GM19397 (cell line): ENCODE measurements at regions not wholly inside any gene's neighbourhood (a gene's known extent, or its start where the extent isn't known, plus 50 kb on each side); places are given as distances from the start of the nearest gene placed in this dataset.
"Not testable (repeated sequence)": the region's sequence is repeated elsewhere in the genome, so short reads cannot be mapped to it uniquely, and the experiment has no call there.

Experiments used
- ATAC-seq: cut with Tn5 transposase; IDR thresholded peaks from one replicate; pipeline ENCODE4 v1.9.1; 2021; ENCODE audit warnings: mild to moderate bottlenecking, moderate library complexity; ENCODE audit not compliant: unreplicated experiment

DNA sequence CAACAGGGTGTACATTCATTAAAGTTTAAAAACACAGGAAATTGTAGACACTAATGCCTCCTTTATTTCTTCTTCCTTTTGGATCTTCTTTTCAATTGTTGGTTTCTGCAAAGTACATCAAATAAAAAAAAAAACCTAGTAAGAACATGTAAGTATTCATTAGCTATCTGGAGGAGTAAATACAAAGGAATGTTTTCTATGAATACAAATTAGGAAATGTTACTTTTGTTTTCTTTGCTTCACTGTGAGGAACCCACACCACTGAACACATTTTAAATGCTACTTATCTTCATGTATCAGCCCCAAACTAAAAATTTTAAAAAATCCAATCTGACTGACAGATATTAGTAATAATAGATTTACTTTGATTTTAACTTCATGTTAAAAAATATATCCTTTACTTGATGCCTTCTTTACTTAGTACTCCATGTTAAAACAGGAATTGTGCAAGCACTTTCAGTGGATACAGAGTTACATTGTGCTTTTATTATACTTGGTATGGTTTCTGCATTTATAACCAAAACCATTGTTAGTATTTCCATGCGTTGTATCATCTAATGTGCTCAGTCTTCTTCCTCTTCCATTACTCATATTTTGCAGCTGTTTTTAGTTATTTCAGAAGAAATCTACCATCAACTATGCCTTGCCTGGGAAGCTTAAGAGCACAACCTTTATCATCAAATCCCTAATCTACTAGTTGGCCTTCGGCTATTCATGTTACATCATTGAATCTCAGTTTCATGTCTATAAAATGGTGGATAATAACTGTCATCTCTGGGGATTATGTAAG lies 236.9 kb upstream of the DPYD start:
- no peak for ATAC-seq

DNA sequence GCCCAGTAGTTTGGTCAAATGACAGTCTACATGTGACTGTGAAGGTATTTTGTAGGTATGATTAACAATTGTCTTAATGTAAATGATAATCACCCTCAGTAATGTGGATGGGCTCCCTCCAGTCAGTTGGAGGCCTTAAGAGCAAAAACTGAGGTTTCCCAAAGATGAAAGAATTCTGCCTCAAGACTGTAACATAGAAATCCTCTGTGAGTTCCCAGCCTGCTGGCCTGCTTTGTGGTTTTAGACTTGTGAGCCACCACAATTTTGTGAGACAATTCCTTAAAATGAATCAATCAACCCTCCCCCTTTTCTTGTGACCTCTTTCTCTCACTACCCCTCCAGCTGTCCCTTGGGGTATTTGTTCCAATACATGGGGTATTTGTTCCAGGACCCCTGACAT lies 226.4 kb upstream of the DPYD start:
- no peak for ATAC-seq

DNA sequence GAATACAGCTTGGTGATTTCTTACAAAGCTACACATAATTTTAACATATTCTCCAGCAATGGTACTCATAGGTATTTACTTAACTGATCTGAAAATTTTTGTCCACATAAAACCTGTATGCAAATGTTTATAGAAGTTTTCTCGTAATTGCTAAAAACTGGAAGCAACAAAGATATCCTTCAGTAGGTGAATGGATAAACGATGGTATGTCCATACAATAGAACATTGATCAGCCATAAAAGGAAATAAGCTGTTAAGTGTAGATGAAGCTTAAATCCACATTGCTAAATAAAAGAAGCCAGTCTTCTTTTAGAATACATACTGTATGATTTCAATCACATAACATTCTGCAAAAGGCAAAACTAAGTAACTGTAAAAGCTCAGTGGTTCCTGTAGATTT lies 224.8 kb upstream of the DPYD start:
- ATAC-seq, result no peak

DNA sequence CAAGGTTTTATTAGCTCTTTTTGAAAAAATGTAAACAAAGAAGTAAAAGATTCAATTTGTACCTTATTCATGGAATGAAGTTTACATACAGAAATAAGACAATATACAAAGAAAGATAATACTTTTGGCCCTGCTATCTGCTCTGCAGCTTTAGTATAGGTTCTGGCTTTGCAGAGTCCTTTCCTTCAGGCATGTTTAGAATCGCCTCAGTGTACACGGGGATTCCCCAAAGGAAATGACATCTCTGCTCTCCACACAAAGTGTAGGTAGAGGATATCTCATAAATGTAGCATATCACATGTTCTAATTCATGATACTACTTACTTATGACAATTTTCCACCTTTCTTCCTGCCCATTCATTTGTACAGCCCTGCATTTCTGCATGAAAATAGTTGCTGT lies 222.6 kb upstream of the DPYD start:
- no peak for ATAC-seq

DNA sequence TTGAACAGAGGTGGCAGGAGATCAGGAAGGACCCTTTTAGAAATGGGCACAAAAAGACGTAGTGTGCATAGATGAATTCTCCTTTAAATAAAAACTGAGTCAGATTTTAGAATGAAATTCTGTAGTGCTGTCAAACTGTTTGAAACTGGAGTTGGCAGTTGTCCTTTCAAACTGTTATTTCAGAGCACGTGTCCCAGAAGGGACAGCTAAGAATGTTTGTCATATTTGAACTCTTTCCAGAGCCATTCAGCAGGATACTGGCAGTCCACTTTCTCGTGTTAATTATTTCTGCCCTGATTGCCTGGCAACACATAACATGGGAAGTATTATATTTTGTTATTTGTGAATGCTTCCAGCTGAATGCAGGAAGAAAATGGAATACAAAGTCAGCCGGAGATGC lies 212.3 kb upstream of the DPYD start:
- no peak for ATAC-seq

DNA sequence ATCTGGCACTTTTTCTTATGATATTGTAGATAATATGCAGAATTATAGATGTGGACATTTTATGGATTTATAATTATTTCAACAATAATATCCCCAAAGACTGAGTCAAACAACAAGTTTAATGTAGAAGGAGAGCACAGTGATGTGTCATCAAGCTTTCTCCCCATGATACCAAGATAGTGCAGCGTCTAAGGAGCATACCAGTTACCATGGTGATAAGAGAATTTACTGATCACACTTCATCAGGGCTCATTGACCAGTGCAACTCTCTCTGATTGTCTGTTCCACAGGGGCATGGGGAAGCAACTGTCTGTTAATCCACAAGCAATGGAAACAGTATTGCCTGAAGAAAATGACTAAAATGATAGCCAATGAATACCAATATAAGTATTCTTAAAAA lies 209.6 kb upstream of the DPYD start:
- no peak for ATAC-seq

DNA sequence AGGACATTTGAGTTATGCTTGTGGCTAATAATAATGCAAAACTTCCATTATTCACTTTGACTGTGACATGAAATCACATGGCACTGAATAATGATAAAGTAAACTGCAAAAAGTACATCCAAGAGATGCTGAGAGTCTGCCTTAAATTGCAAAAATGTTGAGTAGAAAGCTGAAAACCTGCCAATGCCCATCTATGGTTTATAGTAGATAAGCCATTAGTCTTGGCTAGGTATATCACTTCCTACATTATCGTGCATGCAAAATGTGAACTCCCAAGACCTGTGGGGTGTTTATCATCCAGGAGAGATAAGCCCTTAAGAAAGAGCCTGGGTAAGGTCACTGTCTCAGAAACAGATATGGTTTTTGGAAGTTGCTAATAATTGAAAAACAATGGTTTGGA lies 208.7 kb upstream of the DPYD start:
- no peak for ATAC-seq

DNA sequence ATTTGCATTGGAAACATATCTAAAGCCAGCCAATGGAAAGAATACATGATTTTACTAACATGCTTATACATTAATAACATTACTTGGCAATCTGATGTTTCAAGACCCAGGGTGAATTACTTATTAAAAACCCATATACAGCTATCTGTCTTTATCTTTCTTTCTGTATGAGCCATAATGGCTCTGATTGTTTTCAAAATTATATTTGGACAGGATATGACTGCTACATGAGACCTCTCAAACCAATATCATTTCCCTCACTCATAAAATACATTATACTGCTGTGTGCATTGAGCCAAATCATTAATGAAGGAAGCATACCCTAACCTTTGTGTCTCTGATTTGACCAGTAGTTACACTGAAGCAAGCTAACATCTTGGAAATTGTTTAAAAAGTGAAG lies 205.9 kb upstream of the DPYD start:
- no peak for ATAC-seq

DNA sequence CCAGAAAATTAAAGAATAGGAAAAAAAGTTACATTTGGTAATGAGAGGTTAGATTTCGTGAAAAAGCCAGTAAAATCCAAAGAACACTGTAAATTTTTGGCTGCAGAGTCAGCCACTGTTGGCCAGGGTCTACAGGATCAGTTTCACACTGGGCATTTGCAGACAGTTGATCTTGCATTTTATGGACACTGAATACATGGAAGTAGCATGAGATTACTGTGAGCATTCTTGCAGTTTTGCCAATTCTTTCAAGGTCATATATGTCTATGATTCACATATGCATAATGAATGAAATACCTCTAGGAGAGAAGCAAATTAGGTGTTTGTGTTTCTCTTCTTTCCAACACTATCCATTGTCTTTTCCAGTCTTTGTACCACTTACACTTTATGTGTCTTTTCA lies 200.8 kb upstream of the DPYD start:
- no peak for ATAC-seq

DNA sequence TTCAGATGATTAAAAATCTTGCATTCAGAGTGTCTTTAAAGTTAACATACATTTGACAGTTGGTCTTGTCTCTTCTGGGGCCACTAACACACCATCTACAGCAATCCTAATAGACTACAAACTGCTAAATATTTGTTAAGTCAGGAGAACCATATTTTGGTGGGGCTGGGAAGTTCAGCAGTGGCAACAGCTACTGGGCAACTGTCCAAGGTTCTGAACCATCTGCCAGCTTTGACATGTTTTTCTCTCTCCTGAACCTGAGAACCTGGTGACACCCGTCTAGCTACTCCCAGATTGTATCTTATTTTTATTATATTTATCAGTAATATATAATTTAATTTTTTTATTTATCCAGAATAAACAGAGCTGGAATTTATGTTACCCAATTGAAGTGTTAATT lies 199.0 kb upstream of the DPYD start:
- no peak for ATAC-seq

DNA sequence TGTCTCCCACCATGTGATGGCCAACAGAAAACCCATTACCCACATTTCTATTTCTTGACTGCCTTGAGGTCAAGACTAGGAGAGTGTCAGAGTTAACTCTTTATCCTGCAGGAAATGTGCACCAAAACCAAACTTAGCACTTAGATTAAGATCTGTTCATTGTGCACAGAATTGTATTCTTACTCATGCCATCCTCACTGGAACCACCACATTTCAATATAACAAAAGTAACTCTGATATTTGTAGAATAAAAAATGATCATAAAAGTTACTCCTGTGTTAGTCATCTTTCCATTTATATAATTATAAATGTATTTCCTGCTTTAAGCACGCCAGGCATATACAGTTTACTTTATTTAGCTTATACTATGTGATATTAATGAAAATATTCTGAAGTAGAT lies 193.0 kb upstream of the DPYD start:
- ATAC-seq, result no peak

DNA sequence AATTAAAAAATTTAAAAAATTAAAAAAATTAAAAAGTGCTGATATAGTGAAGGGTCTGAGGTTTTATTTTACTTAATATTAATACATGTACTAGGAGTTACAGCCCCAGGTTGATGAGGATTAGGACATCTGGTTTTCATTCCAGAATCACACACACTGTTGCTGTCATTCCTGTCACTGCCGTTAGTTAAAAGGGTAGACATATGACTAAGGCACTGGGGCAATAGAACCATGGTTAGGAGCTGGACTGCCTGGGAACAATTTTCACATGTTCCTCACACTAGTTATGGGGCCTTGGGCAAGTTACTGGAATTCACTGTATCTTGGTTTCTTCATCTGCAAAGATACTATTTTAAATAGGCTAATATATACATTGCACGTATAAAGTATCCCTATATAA lies 191.8 kb upstream of the DPYD start:
- no peak for ATAC-seq

DNA sequence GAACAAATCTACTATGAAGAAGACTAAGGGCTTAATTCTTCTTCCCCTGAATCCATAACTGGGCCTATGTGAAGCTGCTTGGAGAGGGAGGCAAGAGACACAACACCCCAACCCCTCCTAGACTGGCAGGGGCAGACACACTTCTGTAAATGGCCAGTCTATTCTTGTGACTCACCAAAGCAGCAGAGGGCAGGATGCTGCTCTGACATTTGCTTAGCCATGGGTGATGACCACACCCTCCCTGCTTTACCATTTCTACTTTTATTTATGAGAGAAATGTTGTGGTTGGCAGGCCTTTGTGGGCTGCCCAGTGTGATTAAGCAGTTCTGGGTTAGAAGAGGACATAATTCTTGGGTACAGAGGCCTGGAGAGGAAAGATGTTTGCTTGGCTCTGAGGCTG lies 189.8 kb upstream of the DPYD start:
- no peak for ATAC-seq

DNA sequence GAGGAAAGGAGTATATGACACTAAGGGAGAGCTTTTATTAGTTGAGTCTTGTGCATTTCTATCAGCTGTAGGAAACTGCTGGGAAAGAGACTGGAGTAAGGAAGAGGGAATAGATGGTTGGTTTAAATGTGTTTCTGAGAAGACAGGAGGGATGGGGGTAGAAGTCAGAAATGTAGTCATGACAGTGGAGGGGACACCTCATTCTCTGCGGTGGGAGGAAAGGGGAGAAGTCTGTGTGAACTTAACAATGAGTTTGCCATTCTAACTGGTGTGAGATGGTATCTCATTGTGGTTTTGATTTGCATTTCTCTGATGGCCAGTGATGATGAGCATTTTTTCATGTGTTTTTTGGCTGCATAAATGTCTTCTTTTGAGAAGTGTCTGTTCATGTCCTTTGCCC lies 187.5 kb upstream of the DPYD start:
- not testable (repeated sequence) for ATAC-seq

DNA sequence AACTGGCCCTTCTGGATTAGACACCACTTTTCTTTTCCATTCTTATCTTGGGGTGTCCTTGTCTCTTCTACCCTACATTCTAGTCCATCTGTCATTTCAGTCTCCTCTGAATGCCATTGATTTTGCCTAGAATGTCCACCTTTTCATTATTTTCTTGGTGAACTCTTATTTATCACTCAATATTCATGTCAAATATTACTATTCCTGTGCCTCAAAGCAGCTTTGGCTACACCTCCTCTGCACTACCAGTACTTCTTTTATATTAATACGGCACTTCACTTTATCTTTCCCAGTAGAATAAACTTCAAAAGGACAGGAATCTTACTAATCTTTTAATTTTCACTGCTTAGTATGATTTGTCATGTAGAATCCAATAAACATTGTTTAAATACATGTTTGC lies 186.4 kb upstream of the DPYD start:
- no peak for ATAC-seq

DNA sequence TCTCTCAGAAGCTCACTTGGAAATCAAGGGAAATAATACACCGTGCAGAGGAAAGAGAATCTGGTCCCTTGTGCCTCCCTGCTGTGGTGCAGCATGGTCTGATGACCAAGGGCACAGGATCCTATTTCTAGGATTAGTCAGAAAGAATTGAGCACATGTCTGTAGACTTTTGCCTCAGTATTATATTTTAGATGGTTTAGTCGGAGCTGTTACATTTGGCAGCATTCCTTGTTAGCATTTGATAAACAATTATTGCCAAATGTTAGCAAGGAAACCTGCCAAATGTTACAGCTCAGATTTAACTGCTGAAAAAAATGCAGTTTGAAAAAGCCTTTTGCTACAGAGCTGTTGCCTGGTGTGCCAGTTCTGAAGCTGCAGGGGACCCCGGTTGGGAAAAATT lies 183.5 kb upstream of the DPYD start:
- no peak for ATAC-seq

DNA sequence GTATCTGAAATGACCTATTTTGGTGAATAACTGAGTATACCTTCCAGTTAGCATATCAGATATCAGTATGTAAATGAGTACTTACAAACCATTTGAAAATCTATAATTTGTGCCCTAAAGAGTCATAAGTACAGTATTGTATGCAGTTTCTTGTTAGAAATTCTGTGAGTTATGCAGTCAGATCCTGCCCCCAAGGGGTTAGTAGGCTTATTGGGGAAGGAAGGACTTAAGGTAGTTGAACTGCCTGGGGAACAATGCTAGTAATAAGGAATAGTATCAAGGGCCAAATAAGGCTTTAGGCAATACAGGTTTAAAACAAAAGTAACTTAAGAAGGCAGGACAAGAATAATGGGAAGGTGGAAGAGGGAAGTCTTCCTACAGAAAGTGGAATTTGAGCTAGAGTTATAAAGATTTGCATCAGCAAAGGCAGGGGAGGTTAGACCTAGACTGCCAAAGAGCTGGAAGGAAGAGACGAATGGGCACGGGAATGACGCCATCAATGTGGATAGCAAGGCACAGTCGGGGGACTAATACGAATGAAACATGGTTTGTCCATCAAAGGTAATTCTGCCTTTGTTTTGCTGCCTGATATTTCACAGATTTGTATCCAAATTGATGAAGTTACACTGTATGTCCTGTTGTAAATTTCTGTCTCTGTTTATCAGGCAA lies 182.9 kb upstream of the DPYD start:
- ATAC-seq, result no peak

DNA sequence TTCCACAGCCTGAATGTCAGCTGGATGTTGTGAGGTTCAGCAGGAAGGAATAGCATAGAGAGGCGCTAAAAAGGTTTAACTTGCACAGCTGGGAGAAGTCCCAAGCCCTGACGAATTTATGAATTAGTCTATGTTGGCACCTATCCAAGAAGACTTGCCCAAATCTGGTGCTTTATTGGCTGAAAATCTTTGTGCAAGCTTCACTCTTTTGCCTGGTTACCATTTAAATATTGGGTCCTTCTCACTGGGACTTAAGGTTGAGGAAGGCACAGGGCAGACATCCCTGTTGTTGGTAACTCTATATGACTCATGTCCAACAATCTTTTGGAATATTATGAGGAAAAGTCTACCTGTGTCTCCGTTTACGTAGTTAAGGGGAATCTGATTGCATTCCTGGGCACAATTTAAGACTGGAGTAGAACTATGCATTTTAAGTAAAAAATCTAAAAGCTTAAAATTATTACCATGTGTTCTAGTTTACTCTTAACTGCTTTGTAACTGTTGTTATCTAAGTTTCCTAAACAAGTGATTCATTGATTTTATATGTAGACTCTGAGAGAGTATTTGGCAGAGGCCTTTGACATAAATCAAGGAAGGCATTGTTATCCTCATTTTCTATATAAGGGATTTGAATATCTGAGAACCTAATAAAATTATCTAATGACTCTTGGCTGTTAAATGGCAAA lies 181.7 kb upstream of the DPYD start:
- ATAC-seq, result no peak

DNA sequence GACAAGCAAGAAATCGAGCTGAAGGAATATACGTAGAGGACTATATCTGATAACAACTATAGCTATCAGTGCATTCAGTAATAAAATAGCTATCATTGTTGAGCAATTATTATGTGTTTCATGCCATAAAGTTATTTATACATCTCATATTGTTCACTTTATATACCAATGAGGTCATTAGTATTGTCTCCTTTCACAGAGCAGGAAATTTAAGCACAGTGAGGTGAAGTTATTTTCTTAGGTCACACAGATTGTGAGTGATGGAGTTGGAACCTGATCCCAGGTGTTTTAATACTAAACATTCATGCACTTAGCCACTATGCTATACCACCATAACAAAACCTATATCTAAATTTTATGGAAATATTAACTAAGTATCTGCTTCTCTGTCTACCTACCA lies 180.5 kb upstream of the DPYD start:
- ATAC-seq, result no peak

DNA sequence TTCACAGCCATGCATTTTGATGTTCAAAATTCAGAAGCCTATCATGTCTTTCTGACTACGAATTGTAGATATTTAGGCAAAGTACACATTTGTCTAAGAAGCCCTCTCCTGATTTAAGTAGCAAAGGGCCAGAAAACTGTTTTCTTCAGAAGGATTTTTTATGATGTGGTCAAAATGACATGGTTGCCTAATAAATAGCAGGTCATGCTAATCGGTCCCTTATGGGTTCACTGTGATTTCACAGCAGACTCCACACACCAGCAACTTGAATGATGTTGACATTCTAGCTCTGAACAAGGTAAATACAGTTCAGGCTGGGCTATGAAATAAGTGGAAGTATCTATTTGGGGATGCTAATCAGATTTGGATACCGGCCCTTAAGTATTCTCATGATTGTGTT lies 178.7 kb upstream of the DPYD start:
- ATAC-seq, result no peak

DNA sequence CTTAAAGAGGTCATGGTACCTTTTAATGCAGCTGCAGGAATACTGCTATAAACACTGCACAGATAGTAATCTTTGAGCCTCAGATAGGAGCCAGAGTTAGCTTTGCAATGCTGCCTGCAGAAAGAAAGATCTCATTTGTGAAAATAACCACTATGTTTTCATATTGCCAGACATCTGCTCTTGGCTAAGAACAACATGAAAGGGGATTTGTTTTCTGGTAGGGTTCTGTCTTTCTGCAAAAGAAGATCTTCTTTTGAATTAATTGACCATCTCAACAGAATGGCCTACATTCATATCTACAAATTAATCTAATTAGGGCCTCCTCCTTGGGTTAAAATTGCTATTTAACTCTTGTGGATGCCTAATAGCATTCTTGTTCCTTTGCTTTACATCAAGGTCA lies 177.6 kb upstream of the DPYD start:
- no peak for ATAC-seq

DNA sequence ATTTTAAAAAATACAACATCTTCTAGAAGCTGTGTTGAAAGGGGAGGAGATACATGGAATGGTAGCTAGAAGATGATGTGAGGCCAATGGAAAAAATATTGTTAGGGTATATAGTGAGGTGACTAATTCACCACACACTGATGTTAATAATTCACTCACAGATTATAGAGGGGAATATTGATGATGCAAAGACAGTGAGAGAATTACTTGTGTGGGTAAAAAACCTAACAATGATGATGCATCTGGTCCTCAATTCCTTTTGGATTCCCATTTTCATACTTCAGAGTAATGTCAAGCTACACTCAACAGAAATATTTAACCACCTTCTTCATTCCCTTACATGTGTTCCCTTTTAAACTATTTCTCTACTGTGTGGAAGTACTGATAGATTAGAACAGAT lies 169.5 kb upstream of the DPYD start:
- no peak for ATAC-seq
